ENCODE measurements at regions not wholly inside any gene's neighbourhood (a gene's known extent, or its start where the extent isn't known, plus 50 kb on each side); places are given as distances from the start of the nearest gene placed in this dataset.

GRCh38 chr7:130880668-130881067 lies 146.7 kb upstream of the KLF14 start:
- Histone ChIP-seq H3K36me3 (replicated peaks in 1 of 2; ENCODE audit: control insufficient read depth in 1 of 2, insufficient read depth in 2 of 2, low read length in 2 of 2) (peaks cover 7 to 76% of the 10 kb centered on the region in 2 donors), H4K20me1 (ENCODE audit: insufficient read depth, low read length) (peaks cover 11% of the 10 kb centered on the region), H3K79me2 (ENCODE audit: insufficient read depth, low read length) (no peaks in the 10 kb centered on the region), H3K27me3 (ENCODE audit: control insufficient read depth in 2 of 2, insufficient read depth in 2 of 2, low read length in 2 of 2) (no peaks in the 10 kb centered on the region), H3K4me3 (replicated peaks in 1 of 3; ENCODE audit: low read depth in 2 of 3, low read length in 3 of 3) (no peak overlapping the region), H3K9me3 (replicated peaks in 1 of 2; ENCODE audit: control insufficient read depth in 1 of 2, insufficient read depth in 1 of 2, low read length in 2 of 2) (no peaks in the 10 kb centered on the region), H3K27ac (ENCODE audit: low read depth in 1 of 2, low read length in 2 of 2) (no peak overlapping the region), H3K4me2 (replicated peaks; ENCODE audit: extremely low read depth, low read length, poor library complexity, severe bottlenecking) (no peak overlapping the region), H3K4me1 (ENCODE audit: control insufficient read depth in 1 of 2, insufficient read depth in 2 of 2, low read length in 2 of 2) (no peaks in the 10 kb centered on the region), H3K9ac (ENCODE audit: insufficient read depth, low read length, poor library complexity, severe bottlenecking) (no peak overlapping the region), H2AFZ (ENCODE audit: insufficient read depth, low read depth, low read length, poor library complexity, severe bottlenecking) (no peak overlapping the region)
- Mint-ChIP-seq H3K36me3 (peaks cover 56% of the 10 kb centered on the region in 2 donors), H3K9me3 (no peaks in the 10 kb centered on the region), H3K27me3 (ENCODE audit: low read depth in 3 of 3) (peaks cover 0 to 2% (median 0%) of the 10 kb centered on the region in 3 donors), H3K4me3 (no peak overlapping the region), H3K4me1 (no peaks in the 10 kb centered on the region), H3K27ac (no peak overlapping the region)
- intact Hi-C loops (cut with micrococcal nuclease): loop anchor here in 1 of 2 donors (10.0 kb wide), 1 partner anchor 554 kb away; no protein-coding TSS in a partner anchor
- no peak for TF ChIP-seq CTCF (IDR thresholded peaks at IDR 0.05)
- WGBS (ENCODE audit: insufficient coverage): 94% methylated on average over 4 of the region's 5 CpGs
- DNase-seq: no peak

- H3K4me3 ChIP-seq (replicated peaks in 1 of 3; ENCODE audit: low read depth in 2 of 3, low read length in 3 of 3): no peak overlapping the region
- H3K9ac ChIP-seq (ENCODE audit: insufficient read depth, low read length, poor library complexity, severe bottlenecking): no peak overlapping the region
- peaks cover 55 to 56% of the 10 kb centered on the region in 2 donors for H3K36me3 Mint-ChIP-seq
- H3K27ac Mint-ChIP-seq: no peak overlapping the region
- H3K27me3 ChIP-seq (ENCODE audit: control insufficient read depth in 2 of 2, insufficient read depth in 2 of 2, low read length in 2 of 2): no peaks in the 10 kb centered on the region
- no peaks in the 10 kb centered on the region for H3K4me1 Mint-ChIP-seq
- H3K27me3 Mint-ChIP-seq (ENCODE audit: low read depth in 3 of 3): peaks cover 0 to 2% (median 0%) of the 10 kb centered on the region in 3 donors
- WGBS (ENCODE audit: insufficient coverage): 71% methylated on average over 1 of the region's 3 CpGs
- TF ChIP-seq CTCF (IDR thresholded peaks at IDR 0.05): no peak
- no peak overlapping the region for H3K4me3 Mint-ChIP-seq
- H3K27ac ChIP-seq (ENCODE audit: low read depth in 1 of 2, low read length in 2 of 2): no peak overlapping the region
- no peaks in the 10 kb centered on the region for H3K9me3 Mint-ChIP-seq
- H3K9me3 ChIP-seq (replicated peaks in 1 of 2; ENCODE audit: control insufficient read depth in 1 of 2, insufficient read depth in 1 of 2, low read length in 2 of 2): no peaks in the 10 kb centered on the region
- no peak overlapping the region for H2AFZ ChIP-seq (ENCODE audit: insufficient read depth, low read depth, low read length, poor library complexity, severe bottlenecking)
- no peaks in the 10 kb centered on the region for H3K79me2 ChIP-seq (ENCODE audit: insufficient read depth, low read length)
- DNase-seq: no peak
- peaks cover 13% of the 10 kb centered on the region for H4K20me1 ChIP-seq (ENCODE audit: insufficient read depth, low read length)
- no peak overlapping the region for H3K4me2 ChIP-seq (replicated peaks; ENCODE audit: extremely low read depth, low read length, poor library complexity, severe bottlenecking)
- H3K4me1 ChIP-seq (ENCODE audit: control insufficient read depth in 1 of 2, insufficient read depth in 2 of 2, low read length in 2 of 2): no peaks in the 10 kb centered on the region
- H3K36me3 ChIP-seq (replicated peaks in 1 of 2; ENCODE audit: control insufficient read depth in 1 of 2, insufficient read depth in 2 of 2, low read length in 2 of 2): peaks cover 7 to 76% of the 10 kb centered on the region in 2 donors
- intact Hi-C loops (cut with micrococcal nuclease): loop anchor here in 1 of 2 donors (10.0 kb wide), 1 partner anchor 554 kb away; no protein-coding TSS in a partner anchor
Observed at GRCh38 chr7:130881091-130881798, 147.2 kb upstream of the KLF14 start.

Data from CD14-positive monocyte (primary cell).